NCI-H82 (cell line): ENCODE measurements at regions not wholly inside any gene's neighbourhood (a gene's known extent, or its start where the extent isn't known, plus 50 kb on each side); places are given as distances from the start of the nearest gene placed in this dataset.
"Not testable (repeated sequence)": the region's sequence is repeated elsewhere in the genome, so short reads cannot be mapped to it uniquely, and the experiment has no call there.

Experiments
- DNase-seq: peaks from one replicate; lab custom pipeline; 2025; lab: John Stamatoyannopoulos, UW

- not testable (repeated sequence) for DNase-seq
Measured at GRCh38 chr14:82814339-82814738, 1280.7 kb upstream of the SEL1L start.

GRCh38 chr14:82830596-82830995, 1296.9 kb upstream of the SEL1L start:
- no peak for DNase-seq

- no peak for DNase-seq
Measured at GRCh38 chr14:82836256-82836950, 1302.8 kb upstream of the SEL1L start.

GRCh38 chr14:82837611-82838140, 1304.0 kb upstream of the SEL1L start:
- peak; percentile 4 for DNase-seq

- DNase-seq, result no peak
Measured at GRCh38 chr14:82850576-82850975, 1316.9 kb upstream of the SEL1L start.

- DNase-seq, result peak; percentile 39
Measured at GRCh38 chr14:82854131-82854530, 1320.5 kb upstream of the SEL1L start.

GRCh38 chr14:82854901-82855300, 1321.2 kb upstream of the SEL1L start:
- DNase-seq, result peak; percentile 88

GRCh38 chr14:82855912-82856391, 1322.3 kb upstream of the SEL1L start:
- DNase-seq, result peak; percentile 58

GRCh38 chr14:82861313-82861712, 1327.7 kb upstream of the SEL1L start:
- no peak for DNase-seq

GRCh38 chr14:82872494-82872893, 1338.8 kb upstream of the SEL1L start:
- no peak for DNase-seq

GRCh38 chr14:82878951-82879350, 1345.3 kb upstream of the SEL1L start:
- DNase-seq, result no peak

- no peak for DNase-seq
Measured at GRCh38 chr14:82879949-82880535, 1346.4 kb upstream of the SEL1L start.

GRCh38 chr14:82886670-82887069, 1353.0 kb upstream of the SEL1L start:
- DNase-seq, result no peak

GRCh38 chr14:82889701-82890100, 1356.0 kb upstream of the SEL1L start:
- no peak for DNase-seq

GRCh38 chr14:82896476-82896875, 1362.8 kb upstream of the SEL1L start:
- no peak for DNase-seq

- DNase-seq, result no peak
Measured at GRCh38 chr14:82897469-82898308, 1364.0 kb upstream of the SEL1L start.

- DNase-seq, result no peak
Measured at GRCh38 chr14:82905762-82906161, 1372.1 kb upstream of the SEL1L start.

GRCh38 chr14:82911930-82912329, 1378.3 kb upstream of the SEL1L start:
- no peak for DNase-seq

- no peak for DNase-seq
Measured at GRCh38 chr14:82913396-82913795, 1379.7 kb upstream of the SEL1L start.

- DNase-seq, result no peak
Measured at GRCh38 chr14:82915381-82915780, 1381.7 kb upstream of the SEL1L start.

GRCh38 chr14:82935691-82936090, 1402.0 kb upstream of the SEL1L start:
- no peak for DNase-seq

- DNase-seq, result no peak
Measured at GRCh38 chr14:82951171-82951570, 1417.5 kb upstream of the SEL1L start.

- DNase-seq, result no peak
Measured at GRCh38 chr14:82963756-82964155, 1430.1 kb upstream of the SEL1L start.
